Left kidney (tissue), 1 donor: ENCODE measurements at regions not wholly inside any gene's neighbourhood (a gene's known extent, or its start where the extent isn't known, plus 50 kb on each side); places are given as distances from the start of the nearest gene placed in this dataset.
"Not testable (repeated sequence)": the region's sequence is repeated elsewhere in the genome, so short reads cannot be mapped to it uniquely, and the experiment has no call there.

Source experiments
- DNase-seq: peaks from one replicate; pipeline ENCODE4 v3.0.0-alpha.2; 2013

- DNase-seq = no peak
These were observed 428.4 kb downstream of the KCNJ2 start for GRCh38 chr17:70597774-70598173.

- DNase-seq = no peak
These were observed 429.9 kb downstream of the KCNJ2 start for GRCh38 chr17:70599198-70599597.

GRCh38 chr17:70599945-70600344 is 430.6 kb downstream of the KCNJ2 start:
- not testable (repeated sequence) for DNase-seq

GRCh38 chr17:70603226-70603625 is 433.9 kb downstream of the KCNJ2 start:
- no peak for DNase-seq

GRCh38 chr17:70604854-70605253 is 435.5 kb downstream of the KCNJ2 start:
- DNase-seq = no peak

GRCh38 chr17:70606086-70606485 is 436.8 kb downstream of the KCNJ2 start:
- no peak for DNase-seq

GRCh38 chr17:70608193-70608592 is 438.9 kb downstream of the KCNJ2 start:
- DNase-seq = no peak

- no peak for DNase-seq
These were observed 439.6 kb downstream of the KCNJ2 start for GRCh38 chr17:70608957-70609356.

GRCh38 chr17:70609566-70609965 is 440.2 kb downstream of the KCNJ2 start:
- DNase-seq = no peak

GRCh38 chr17:70610161-70610560 is 440.8 kb downstream of the KCNJ2 start:
- DNase-seq = no peak

- DNase-seq = no peak
These were observed 444.3 kb downstream of the KCNJ2 start for GRCh38 chr17:70613681-70614080.

GRCh38 chr17:70615831-70616230 is 446.5 kb downstream of the KCNJ2 start:
- no peak for DNase-seq

- no peak for DNase-seq
These were observed 449.3 kb downstream of the KCNJ2 start for GRCh38 chr17:70618641-70619040.

- no peak for DNase-seq
These were observed 452.2 kb downstream of the KCNJ2 start for GRCh38 chr17:70621566-70621965.

- peak; percentile 15 for DNase-seq
These were observed 453.3 kb downstream of the KCNJ2 start for GRCh38 chr17:70622368-70623260.

GRCh38 chr17:70624211-70624610 is 454.9 kb downstream of the KCNJ2 start:
- no peak for DNase-seq

- no peak for DNase-seq
These were observed 460.6 kb downstream of the KCNJ2 start for GRCh38 chr17:70629902-70630301.

GRCh38 chr17:70636517-70637133 is 467.3 kb downstream of the KCNJ2 start:
- DNase-seq = peak; percentile 38

- DNase-seq = no peak
These were observed 472.7 kb downstream of the KCNJ2 start for GRCh38 chr17:70642059-70642458.

GRCh38 chr17:70644096-70644495 is 474.8 kb downstream of the KCNJ2 start:
- DNase-seq = no peak

- DNase-seq = no peak
These were observed 477.3 kb downstream of the KCNJ2 start for GRCh38 chr17:70646673-70647072.

GRCh38 chr17:70648166-70648565 is 478.8 kb downstream of the KCNJ2 start:
- DNase-seq = no peak

GRCh38 chr17:70653850-70654249 is 484.5 kb downstream of the KCNJ2 start:
- DNase-seq = no peak

- DNase-seq = no peak
These were observed 485.4 kb downstream of the KCNJ2 start for GRCh38 chr17:70654706-70655105.
